Choroid plexus epithelial cell (primary cell): ENCODE measurements at regions not wholly inside any gene's neighbourhood (a gene's known extent, or its start where the extent isn't known, plus 50 kb on each side); places are given as distances from the start of the nearest gene placed in this dataset.

Experiments
- DNase-seq: peaks from one replicate; pipeline ENCODE4 v3.0.0-alpha.2; 2010; ENCODE audit warnings: low read depth
- H3K4me3 ChIP-seq: 2 replicates; pipeline ENCODE4 v1.5.1; 2011; ENCODE audit warnings: low read depth, mild to moderate bottlenecking, control low read depth, low read length, moderate library complexity
- CTCF ChIP-seq: conservative IDR thresholded peaks from 2 replicates; pipeline ENCODE4 v1.5.1; 2011; ENCODE audit warnings: low read depth, mild to moderate bottlenecking, control low read depth, inconsistent platforms, low read length, moderate library complexity

DNA sequence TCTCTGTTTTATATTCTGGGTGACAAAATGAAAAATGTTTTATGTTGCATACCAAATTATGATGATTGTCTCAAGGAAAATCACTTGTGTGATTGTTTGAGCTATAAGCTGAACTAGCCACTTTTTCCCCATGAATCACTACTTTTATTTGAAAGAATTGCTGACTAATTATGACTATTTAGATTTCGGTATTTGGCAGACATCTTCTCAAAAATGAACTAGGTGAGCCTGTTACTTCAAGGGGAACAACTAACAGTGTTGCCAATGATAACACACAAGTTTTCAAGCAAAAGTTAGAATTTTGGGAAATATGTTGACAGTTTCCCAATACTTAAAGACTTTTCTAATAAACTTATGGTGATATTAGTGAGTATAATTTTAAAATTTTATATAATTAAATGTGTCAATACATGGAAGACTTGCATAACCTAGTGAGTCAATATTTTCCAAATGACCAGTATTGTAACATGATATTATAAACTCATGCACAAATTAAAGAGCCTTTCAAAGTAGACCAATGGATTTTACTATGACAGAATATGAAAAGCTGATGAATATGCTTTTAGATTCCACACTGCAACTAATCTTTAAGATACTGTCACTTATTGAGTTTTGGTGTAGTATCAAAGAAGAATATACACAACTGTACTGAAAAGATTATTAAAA, 187.7 kb upstream of the GATB start:
- no peak for DNase-seq
- no peak overlapping the region for H3K4me3 ChIP-seq
- no peak for TF ChIP-seq CTCF

DNA sequence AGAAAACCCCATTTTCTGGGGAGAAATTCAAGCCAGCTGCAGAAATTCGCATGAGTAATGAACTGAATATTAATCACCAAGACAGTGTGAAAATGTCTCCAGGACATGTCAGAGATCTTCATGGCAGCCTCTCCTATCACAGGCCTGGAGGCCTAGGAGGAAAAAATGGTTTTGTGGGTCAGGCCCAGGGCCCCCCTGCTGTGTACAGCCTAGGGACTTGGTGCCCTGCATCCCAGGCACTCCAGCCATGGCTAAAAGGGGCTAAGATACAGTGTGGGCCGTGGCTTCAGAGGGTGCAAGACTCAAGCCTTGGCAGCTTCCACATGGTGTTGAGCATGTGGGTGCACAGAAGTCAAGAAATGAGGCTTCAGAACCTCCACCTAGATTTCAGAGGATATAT, 185.9 kb upstream of the GATB start:
- DNase-seq, result no peak
- H3K4me3 ChIP-seq, result no peak overlapping the region
- no peak for TF ChIP-seq CTCF

DNA sequence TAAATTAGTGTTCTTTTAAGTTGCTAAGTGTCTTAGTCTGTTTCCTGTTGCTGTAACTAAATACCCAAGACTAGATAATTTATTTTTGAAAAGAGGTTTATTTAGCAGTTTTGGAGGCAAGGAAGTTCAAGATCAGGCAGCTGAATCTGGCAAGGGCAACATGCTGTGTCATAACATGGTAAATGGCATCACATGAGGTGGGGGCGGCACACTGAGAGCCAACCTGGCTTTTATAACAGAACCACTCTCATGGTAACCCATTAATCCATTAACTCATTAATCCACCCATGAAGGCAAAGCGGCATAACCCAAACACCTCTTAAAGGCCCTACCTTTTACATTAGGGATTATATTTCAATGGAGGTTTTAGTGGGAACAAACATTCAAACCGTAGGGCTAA, 182.2 kb upstream of the GATB start:
- no peak for TF ChIP-seq CTCF
- H3K4me3 ChIP-seq, result no peak overlapping the region
- no peak for DNase-seq

GRCh38 chr4:151940926-151941617, 180.3 kb upstream of the GATB start:
- no peak overlapping the region for H3K4me3 ChIP-seq
- TF ChIP-seq CTCF, result no peak
- DNase-seq, result no peak

DNA sequence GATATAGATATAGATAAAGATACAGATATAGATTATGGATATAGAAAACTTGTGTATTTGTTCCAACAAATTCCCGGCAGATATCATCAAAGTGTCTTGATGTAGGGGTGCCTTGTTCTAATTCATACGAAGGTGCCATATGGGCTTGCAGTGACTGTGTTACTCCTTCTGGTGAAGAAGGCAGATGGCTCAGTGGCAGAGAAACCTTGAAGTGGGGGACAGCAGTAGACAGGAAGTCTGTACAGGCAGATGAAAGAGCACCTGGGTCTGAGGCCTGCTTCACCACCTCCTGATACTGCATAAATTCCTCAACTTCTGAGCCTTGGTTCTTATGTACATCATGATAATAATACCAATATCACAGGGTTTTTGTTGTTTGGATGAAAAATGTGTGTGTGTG, 179.5 kb upstream of the GATB start:
- DNase-seq, result no peak
- H3K4me3 ChIP-seq, result no peak overlapping the region
- TF ChIP-seq CTCF, result no peak

- no peak overlapping the region for H3K4me3 ChIP-seq
- no peak for TF ChIP-seq CTCF
Measured at GRCh38 chr4:151939670-151940069, 178.9 kb upstream of the GATB start.

GRCh38 chr4:151935411-151935810, 174.6 kb upstream of the GATB start:
- H3K4me3 ChIP-seq, result no peak overlapping the region
- no peak for DNase-seq
- no peak for TF ChIP-seq CTCF

More at GRCh38 chr4:151939670-151940069, 178.9 kb upstream of the GATB start:
- no peak for DNase-seq
